ENCODE measurements at regions not wholly inside any gene's neighbourhood (a gene's known extent, or its start where the extent isn't known, plus 50 kb on each side); places are given as distances from the start of the nearest gene placed in this dataset.

- no peak overlapping the region for H3K9ac ChIP-seq (ENCODE audit: insufficient read depth, low read depth, low read length)
- in situ Hi-C loops (cut with HindIII; ENCODE audit: extremely low pct_ligation_motif_present, low pct_unique_long_range_greater_than_20kb) (no loop called here), intact Hi-C loops (cut with micrococcal nuclease; ENCODE audit: unreplicated experiment) (no loop called here)
- H3K4me2 ChIP-seq (ENCODE audit: low read depth, low read length) = no peak overlapping the region
- CTCF ChIA-PET (ENCODE audit: low intra/inter-chr PET ratio, low total read pairs) = no interaction called here
- BruUV-seq (replicated peaks) = no TSS peak
- TF ChIP-seq ZNF101 (CRISPR knock-in tag; IDR thresholded peaks at IDR 0.05; ENCODE audit: borderline replicate concordance, low read depth) (no peak), NCOA2 (CRISPR knock-in tag; IDR thresholded peaks at IDR 0.05) (no peak), KAT8 (CRISPR knock-in tag; IDR thresholded peaks at IDR 0.05) (no peak), KLF13 (CRISPR knock-in tag; IDR thresholded peaks at IDR 0.05) (no peak), ZNF275 (CRISPR knock-in tag; IDR thresholded peaks at IDR 0.05; ENCODE audit: borderline replicate concordance) (no peak), ELF1 (CRISPR knock-in tag; IDR thresholded peaks at IDR 0.05) (no peak), ZNF776 (CRISPR knock-in tag; IDR thresholded peaks at IDR 0.05) (no peak), ZNF263 (CRISPR knock-in tag; IDR thresholded peaks at IDR 0.05) (no peak), HDAC6 (IDR thresholded peaks at IDR 0.05; ENCODE audit: low read depth, low read length) (no peak), BRD4 (CRISPR knock-in tag; IDR thresholded peaks at IDR 0.05) (no peak), TIGD3 (CRISPR knock-in tag; IDR thresholded peaks at IDR 0.05; ENCODE audit: borderline replicate concordance) (no peak), MAFG (CRISPR knock-in tag; IDR thresholded peaks at IDR 0.05) (no peak), HES4 (CRISPR knock-in tag; IDR thresholded peaks at IDR 0.05; ENCODE audit: borderline replicate concordance) (no peak), ZMYM3 (CRISPR knock-in tag; IDR thresholded peaks at IDR 0.05) (no peak), ZNF230 (CRISPR knock-in tag; IDR thresholded peaks at IDR 0.05) (no peak), ZNF20 (CRISPR knock-in tag; IDR thresholded peaks at IDR 0.05) (no peak), POGZ (CRISPR knock-in tag; IDR thresholded peaks at IDR 0.05) (no peak), SP4 (CRISPR knock-in tag; IDR thresholded peaks at IDR 0.05) (no peak)
- no peak overlapping the region for H3K27ac ChIP-seq (ENCODE audit: extremely low read length, insufficient read depth, low read length)
- H3K4me1 ChIP-seq (ENCODE audit: insufficient read depth, low read length) = no peaks in the 10 kb centered on the region
- H3K36me3 ChIP-seq (replicated peaks in 1 of 2; ENCODE audit: control insufficient read depth in 1 of 2, insufficient read depth in 2 of 2, low read length in 2 of 2) = no peaks in the 10 kb centered on the region
- H3K27me3 ChIP-seq (ENCODE audit: control insufficient read depth in 1 of 2, insufficient read depth in 2 of 2, low read length in 2 of 2) = no peaks in the 10 kb centered on the region
- H2AFZ ChIP-seq (ENCODE audit: low read length) = no peak overlapping the region
- FAIRE-seq (no peak), ATAC-seq (no peak), DNase-seq (ENCODE audit: low spot score) (no peak)
- peaks cover 52% of the 10 kb centered on the region for H3K9me3 ChIP-seq (ENCODE audit: low read length)
- H3K4me3 ChIP-seq (replicated peaks in 1 of 3; ENCODE audit: insufficient read depth in 1 of 3, low read depth in 2 of 3, low read length in 3 of 3) = no peak overlapping the region
- POLR2A ChIA-PET = no interaction called here
- H3K79me2 ChIP-seq (ENCODE audit: insufficient read depth, low read length) = no peaks in the 10 kb centered on the region
- H4K20me1 ChIP-seq (ENCODE audit: insufficient read depth, low read length) = no peaks in the 10 kb centered on the region
- WGBS (ENCODE audit: low lambda C conversion rate) = 0% methylated on average over 1 of the region's 1 CpG
Measured at GRCh38 chr16:61320791-61321190, 715.4 kb downstream of the CDH8 start.

All from HepG2 (cell line).